ENCODE measurements at regions not wholly inside any gene's neighbourhood (a gene's known extent, or its start where the extent isn't known, plus 50 kb on each side); places are given as distances from the start of the nearest gene placed in this dataset.

GRCh38 chrX:149371986-149372385 lies 133.1 kb downstream of the IDS start:
- no peak for DNase-seq (ENCODE audit: low read depth, low spot score)
- Histone ChIP-seq H3K27me3 (replicated peaks in 1 of 2; ENCODE audit: control insufficient read depth in 2 of 2, insufficient read depth in 2 of 2, low read length in 1 of 2) (no peaks in the 10 kb centered on the region; a peak in 1 of 4 replicates), H2AFZ (ENCODE audit: control insufficient read depth, low read depth, low read length) (no peak overlapping the region), H3K9me3 (replicated peaks; ENCODE audit: control insufficient read depth, insufficient read depth, low read length) (no peaks in the 10 kb centered on the region), H3K4me1 (ENCODE audit: control insufficient read depth, insufficient read depth, low read length) (no peaks in the 10 kb centered on the region), H4K20me1 (ENCODE audit: control insufficient read depth, insufficient read depth) (no peaks in the 10 kb centered on the region), H3K4me3 (no peak overlapping the region), H3K36me3 (ENCODE audit: control insufficient read depth in 2 of 2, insufficient read depth in 2 of 2, low read length in 1 of 2) (no peaks in the 10 kb centered on the region), H3K27ac (ENCODE audit: control insufficient read depth, insufficient read depth) (no peak overlapping the region), H3K9ac (ENCODE audit: control insufficient read depth, insufficient read depth, low read length) (no peak overlapping the region), H3K79me2 (ENCODE audit: control insufficient read depth, insufficient read depth, low read length) (no peaks in the 10 kb centered on the region), H3K4me2 (ENCODE audit: control insufficient read depth, insufficient read depth) (no peak overlapping the region)
- TF ChIP-seq ZNF384 (IDR thresholded peaks at IDR 0.05; ENCODE audit: borderline replicate concordance, low read depth, low read length) (0 out of 2 replicates have a peak, but pooled peaks have one; percentile 8), MXI1 (IDR thresholded peaks at IDR 0.05; ENCODE audit: low read depth, low read length) (no peak)
- no peak for ATAC-seq
- ChIA-PET SMC1A (ENCODE audit: uncharacterized antibody, unreplicated experiment) (no interaction called here), POLR2A (no interaction called here), RAD21 (ENCODE audit: unreplicated experiment) (no interaction called here), CTCF (no interaction called here)
- WGBS (ENCODE audit: insufficient coverage, insufficient replicate concordance, low lambda C conversion rate, missing lambda C conversion rate): 28% methylated on average over 3 of the region's 3 CpGs
- in situ Hi-C loops (cut with MboI): no loop called here
- no peak for FAIRE-seq
- no TSS peak for BruUV-seq (replicated peaks)
- intact Hi-C loops (cut with micrococcal nuclease; ENCODE audit: unreplicated experiment): no loop called here

- no TSS peak for BruUV-seq (replicated peaks)
- 37% methylated on average over 6 of the region's 6 CpGs for WGBS (ENCODE audit: insufficient coverage, insufficient replicate concordance, low lambda C conversion rate, missing lambda C conversion rate)
- Histone ChIP-seq H3K4me1 (ENCODE audit: control insufficient read depth, insufficient read depth, low read length) (no peaks in the 10 kb centered on the region), H3K79me2 (ENCODE audit: control insufficient read depth, insufficient read depth, low read length) (no peaks in the 10 kb centered on the region), H2AFZ (ENCODE audit: control insufficient read depth, low read depth, low read length) (no peak overlapping the region), H3K9ac (ENCODE audit: control insufficient read depth, insufficient read depth, low read length) (no peak overlapping the region), H4K20me1 (ENCODE audit: control insufficient read depth, insufficient read depth) (no peaks in the 10 kb centered on the region), H3K4me3 (no peak overlapping the region), H3K4me2 (ENCODE audit: control insufficient read depth, insufficient read depth) (no peak overlapping the region), H3K27me3 (replicated peaks in 1 of 2; ENCODE audit: control insufficient read depth in 2 of 2, insufficient read depth in 2 of 2, low read length in 1 of 2) (no peaks in the 10 kb centered on the region; a peak in 1 of 4 replicates), H3K9me3 (replicated peaks; ENCODE audit: control insufficient read depth, insufficient read depth, low read length) (no peaks in the 10 kb centered on the region), H3K27ac (ENCODE audit: control insufficient read depth, insufficient read depth) (no peak overlapping the region), H3K36me3 (ENCODE audit: control insufficient read depth in 2 of 2, insufficient read depth in 2 of 2, low read length in 1 of 2) (no peaks in the 10 kb centered on the region)
- ChIA-PET CTCF (no interaction called here), RAD21 (ENCODE audit: unreplicated experiment) (no interaction called here), POLR2A (no interaction called here), SMC1A (ENCODE audit: uncharacterized antibody, unreplicated experiment) (no interaction called here)
- in situ Hi-C loops (cut with MboI): no loop called here
- DNase-seq (ENCODE audit: low read depth, low spot score): no peak
- no peak for FAIRE-seq
- ATAC-seq: no peak
- no peak for TF ChIP-seq SMARCA5 (IDR thresholded peaks at IDR 0.05)
- no peak for TF ChIP-seq KLF5 (IDR thresholded peaks at IDR 0.05; ENCODE audit: partially characterized antibody)
- no peak for TF ChIP-seq ASH2L (IDR thresholded peaks at IDR 0.05; ENCODE audit: borderline replicate concordance, low read depth)
- TF ChIP-seq NKRF (conservative IDR thresholded peaks at IDR 0.05): no peak
- no peak for TF ChIP-seq POLR2AphosphoS5 (IDR thresholded peaks at IDR 0.05; ENCODE audit: low read length)
- intact Hi-C loops (cut with micrococcal nuclease; ENCODE audit: unreplicated experiment): no loop called here
Observed at GRCh38 chrX:149370097-149370496, 135.0 kb downstream of the IDS start.

Data from GM12878 (cell line).